MM.1S (cell line): ENCODE measurements at regions not wholly inside any gene's neighbourhood (a gene's known extent, or its start where the extent isn't known, plus 50 kb on each side); places are given as distances from the start of the nearest gene placed in this dataset.

Experiments
- CTCF ChIP-seq: fragments of 300-600 bp; sonication (generic); IDR thresholded peaks from 2 replicates; pipeline ENCODE4 v1.5.1; 2016; ENCODE audit warnings: antibody characterized with exemption, low read length, mixed read lengths
- EZH2 ChIP-seq: fragments of 300-600 bp; sonication (generic); optimal IDR thresholded peaks from 2 replicates; pipeline ENCODE3; 2017; ENCODE audit warnings: low read depth, mild to moderate bottlenecking, antibody characterized with exemption, low read length, mixed read lengths

- no peak for TF ChIP-seq CTCF
- TF ChIP-seq EZH2 = no peak
Measured at GRCh38 chr4:59341506-59341905, 1858.6 kb upstream of the ADGRL3 start.
